Inflammatory macrophage (primary cell): ENCODE measurements at regions not wholly inside any gene's neighbourhood (a gene's known extent, or its start where the extent isn't known, plus 50 kb on each side); places are given as distances from the start of the nearest gene placed in this dataset.

Source experiments
- DNase-seq, 2 donors: peaks; one replicate each; pipeline ENCODE4 v3.0.0-alpha.2; 2020 to 2022

DNA sequence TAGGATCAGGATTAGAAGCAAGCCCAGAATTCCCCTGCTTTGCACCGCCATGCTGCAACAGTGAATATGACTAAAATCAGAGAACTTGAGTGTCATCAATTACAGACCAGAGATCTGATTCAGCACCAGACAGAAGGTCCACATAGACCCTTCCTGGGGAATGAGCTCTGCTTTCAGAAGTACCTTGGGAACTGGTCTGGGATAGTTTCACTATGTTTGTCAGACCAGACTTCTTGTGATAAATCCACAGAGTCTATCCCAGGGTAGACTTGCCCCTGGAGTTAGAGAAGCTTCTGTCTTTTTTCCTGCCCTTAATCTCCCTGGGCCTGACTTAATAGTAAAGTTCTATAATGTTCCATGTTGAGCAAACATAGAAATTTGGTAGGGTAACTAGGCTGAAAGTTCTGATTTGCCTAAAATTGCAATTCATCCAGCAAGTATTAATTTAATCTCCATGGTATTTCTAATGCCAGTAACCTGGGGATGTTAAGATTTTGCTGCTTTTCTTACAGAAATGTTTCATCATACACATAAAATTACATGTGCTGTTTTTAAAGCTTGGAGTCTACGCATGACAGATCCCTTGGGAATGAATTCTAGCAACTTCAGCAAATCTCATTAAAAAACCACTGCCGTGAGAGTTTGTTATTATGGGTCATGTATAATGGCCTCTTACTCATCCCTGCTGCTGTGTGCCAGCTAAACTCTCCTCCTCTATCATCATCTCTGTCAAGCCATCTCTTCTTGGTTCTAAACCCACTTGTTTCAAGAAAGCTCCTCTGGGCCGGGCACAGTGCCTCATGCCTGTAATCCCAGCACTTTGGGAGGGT, 61.3 kb upstream of the METAP2 start:
- no peak for DNase-seq

DNA sequence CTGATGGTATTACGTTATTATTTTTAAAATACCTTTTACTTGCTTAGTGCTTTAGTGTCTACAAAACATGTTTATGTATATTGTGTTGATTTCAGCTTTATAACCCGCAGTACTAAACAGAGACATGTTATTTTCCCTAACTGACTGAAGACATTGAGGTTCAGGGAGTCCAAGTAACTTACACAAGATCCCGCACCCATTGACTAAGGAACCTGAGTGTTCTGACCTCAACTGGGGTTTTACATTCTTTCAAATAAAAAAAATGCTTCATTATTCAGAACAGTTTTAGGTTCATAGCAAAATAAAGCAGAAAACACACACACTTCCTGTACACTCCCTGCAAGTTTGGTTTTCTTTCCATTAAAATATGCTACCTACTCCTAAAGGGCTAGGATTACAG, 60.4 kb upstream of the METAP2 start:
- no peak for DNase-seq

DNA sequence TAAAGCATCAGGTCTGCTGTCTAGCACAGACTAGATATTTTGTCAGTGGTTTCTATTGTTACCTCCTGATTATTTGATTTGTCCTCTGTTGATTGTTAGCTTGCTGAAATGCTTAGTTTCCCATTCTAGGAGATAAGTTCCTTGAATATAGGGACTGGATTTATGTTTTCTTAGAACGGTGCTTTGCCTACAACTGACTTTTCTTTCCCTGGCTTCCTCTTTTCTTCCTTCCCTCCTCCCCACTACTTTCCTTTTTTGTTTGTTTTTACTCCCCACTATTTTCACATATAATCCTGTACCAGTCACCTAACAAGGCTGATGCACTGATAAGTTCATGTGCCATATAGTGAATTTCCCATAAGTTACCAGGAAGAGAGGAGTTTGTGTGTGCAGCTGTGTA, 58.5 kb upstream of the METAP2 start:
- no peak for DNase-seq

DNA sequence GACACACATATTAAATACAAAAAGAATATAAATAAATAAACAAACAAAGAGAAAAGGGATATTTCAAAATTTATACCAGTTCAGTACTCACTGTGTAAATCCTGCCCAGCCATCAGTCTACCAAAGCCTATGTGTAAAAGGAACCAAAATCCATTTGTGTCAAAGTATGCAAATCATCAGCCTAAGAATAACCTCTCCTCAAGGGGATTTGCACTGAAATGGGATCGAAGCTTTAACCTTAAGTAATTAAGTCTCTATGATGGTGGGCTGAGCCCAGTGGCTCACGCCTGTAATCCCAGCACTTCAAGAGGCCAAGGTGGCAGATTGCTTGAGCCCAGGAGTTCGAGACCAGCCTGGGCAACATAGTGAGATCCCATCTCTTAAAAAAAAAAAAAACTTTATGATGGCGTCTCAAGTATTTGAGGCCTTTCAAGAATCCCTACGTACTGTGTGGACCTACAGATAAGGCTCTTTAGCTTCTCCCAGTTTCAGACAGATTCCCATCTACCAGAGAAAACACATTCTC, 57.8 kb upstream of the METAP2 start:
- DNase-seq, result no peak

DNA sequence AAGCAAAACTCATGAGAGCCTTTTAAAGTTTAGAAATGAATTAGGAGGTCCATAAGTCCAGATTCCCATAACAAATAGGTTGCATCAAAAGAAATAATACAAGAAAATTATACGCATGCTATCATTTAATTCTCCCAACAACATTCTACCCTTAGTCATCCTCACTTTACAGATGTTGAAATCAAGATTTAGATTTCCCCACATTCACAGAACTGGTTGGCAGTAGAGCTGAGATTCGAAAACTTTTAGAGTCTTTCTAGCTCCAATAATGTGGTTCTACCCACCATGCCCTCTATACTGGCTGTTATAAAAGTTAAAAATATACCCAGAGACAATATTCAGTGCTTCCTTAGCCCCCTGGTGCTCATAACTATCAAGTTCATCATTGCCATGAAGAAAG, 56.6 kb upstream of the METAP2 start:
- peak in 1 of 2 donors; percentile 30 for DNase-seq

DNA sequence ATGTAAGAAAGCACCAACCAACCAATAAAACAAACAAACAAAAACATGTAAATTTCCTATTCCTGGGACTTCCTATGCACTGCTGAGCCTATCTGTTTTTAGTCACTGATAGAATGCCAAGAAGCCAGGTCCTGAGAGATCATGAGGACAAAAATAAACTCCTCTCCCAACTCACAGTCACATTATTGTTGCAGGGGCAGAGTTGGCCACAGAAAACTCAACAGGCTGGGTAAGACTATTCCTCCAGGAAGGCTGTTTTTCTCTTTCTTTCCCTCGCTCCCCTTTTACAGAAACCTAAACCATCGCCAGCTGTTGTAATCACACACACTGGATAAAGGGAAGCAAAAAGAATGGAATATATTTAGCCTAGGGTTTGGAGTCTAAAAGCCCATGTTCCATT, 55.8 kb upstream of the METAP2 start:
- no peak for DNase-seq
